ENCODE measurements at regions not wholly inside any gene's neighbourhood (a gene's known extent, or its start where the extent isn't known, plus 50 kb on each side); places are given as distances from the start of the nearest gene placed in this dataset.
"Not testable (repeated sequence)": the region's sequence is repeated elsewhere in the genome, so short reads cannot be mapped to it uniquely, and the experiment has no call there.

- no peak for DNase-seq
These were observed 139.4 kb upstream of the HCCS start for GRCh38 chrX:10971759-10972158.

- no peak for DNase-seq
These were observed 138.4 kb upstream of the HCCS start for GRCh38 chrX:10972706-10973105.

- DNase-seq, result no peak
These were observed 136.2 kb upstream of the HCCS start for GRCh38 chrX:10974920-10975319.

DNA sequence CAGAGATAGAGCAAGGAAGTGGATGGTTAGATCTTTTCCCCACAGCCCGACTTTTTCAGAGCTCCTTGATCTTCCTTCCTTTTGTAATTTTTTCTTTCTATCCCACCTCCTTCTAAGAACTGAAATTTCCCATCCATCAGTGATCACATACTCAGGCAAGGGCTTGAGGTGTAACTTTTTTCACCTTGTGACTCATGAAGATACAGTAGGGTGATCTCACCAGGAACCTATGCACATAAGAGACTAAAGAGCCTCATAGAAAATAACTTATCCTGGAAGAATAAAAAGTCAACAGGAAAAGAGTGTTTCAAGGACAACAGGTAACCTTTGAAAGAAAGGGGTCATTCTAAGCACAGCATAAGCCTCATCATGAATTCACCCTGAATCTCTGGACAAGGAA lies 131.2 kb upstream of the HCCS start:
- DNase-seq, result no peak

- no peak for DNase-seq
These were observed 129.6 kb upstream of the HCCS start for GRCh38 chrX:10981506-10981905.

DNA sequence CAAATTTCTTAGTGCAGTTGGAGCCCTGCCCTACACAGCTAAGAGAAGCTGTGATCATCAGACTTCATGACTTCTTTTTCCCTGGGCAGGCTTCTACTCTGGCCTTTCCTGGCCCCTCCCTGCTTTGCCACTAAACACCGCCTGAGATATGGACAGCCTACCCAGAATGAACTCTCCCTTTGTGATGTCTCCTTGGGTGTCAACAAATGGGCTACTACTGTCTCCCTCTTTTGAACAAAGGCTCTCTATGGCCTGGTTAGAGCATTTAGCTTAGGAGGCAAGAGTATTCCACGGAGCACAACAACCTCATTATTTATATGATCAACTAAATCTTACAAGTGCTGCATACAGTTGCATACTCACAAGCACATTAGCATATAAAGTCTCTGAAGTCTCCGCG lies 127.6 kb upstream of the HCCS start:
- DNase-seq, result no peak

DNA sequence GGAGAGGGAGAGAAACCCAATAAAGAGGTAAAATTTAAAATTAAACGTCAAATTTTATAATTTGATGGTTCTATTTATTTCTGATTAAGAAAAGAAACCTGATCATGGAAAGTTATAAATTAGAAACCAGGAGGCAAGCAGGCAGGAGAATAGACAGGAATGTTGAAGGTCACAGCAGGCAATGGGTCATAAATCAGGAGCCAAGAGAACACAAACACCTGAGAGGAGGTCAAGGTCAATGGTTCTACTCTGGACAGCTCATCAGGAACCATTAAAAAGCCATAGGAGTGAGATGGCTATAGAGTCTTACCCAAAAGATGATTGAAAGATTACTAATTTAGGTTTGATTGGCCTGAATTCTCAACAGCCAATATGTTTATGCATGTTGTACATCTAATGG lies 126.9 kb upstream of the HCCS start:
- DNase-seq, result no peak

DNA sequence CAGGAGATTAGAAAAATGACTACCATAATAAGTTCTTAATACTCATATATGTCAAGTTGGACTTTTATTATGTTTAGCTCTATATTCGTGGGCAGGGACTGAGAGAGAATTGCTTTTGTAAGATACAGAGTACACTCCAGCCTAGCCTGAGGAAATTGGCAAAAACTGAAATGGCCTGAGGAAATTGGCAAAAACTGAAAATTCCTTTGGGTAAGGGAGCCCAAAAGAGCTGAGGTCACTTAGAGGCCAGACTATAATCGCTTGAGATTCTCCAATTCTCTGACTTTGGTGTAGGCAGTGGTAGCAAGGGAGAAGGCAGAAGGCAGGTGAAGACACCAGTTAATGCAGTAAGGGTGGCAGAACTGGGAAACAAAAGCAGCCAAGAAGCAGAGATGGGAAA lies 124.5 kb upstream of the HCCS start:
- no peak for DNase-seq

DNA sequence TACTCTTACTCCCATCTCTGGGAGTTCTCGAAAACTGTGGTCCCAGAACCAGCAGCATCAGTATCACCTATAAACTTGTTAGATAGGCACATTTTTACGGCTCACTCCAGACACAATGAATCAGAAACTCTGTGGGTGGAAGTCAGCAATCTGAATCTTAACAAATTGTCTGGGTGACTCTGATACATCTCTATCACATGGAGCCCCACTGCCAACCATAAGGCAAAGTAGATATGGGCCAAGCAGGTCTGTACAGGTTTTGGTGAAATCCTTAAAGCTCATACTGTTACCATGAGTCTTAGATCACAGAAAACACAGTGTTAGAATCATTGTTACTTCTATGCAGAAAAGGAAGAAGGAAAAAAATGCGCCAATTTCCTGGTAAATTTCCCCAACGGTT lies 122.5 kb upstream of the HCCS start:
- DNase-seq, result no peak

DNA sequence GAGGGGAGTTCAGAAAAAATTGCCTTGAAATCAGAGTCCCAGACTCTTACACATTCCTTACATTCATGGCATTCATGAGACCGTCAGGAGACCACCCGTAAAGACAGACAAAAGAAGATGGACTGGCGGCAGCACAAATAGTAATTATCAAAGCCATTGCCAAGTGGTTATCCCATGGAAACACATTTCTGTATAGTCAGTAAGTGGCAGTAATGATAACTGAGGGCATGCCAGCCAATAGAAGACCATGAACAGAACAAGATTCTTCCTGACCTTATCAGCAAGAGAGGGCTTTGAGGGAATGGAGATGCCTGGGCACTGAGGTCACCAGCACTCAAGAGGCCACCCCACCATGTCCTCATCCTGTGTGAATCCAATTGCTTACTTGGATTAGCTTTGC lies 121.7 kb upstream of the HCCS start:
- DNase-seq, result no peak

GRCh38 chrX:10990418-10990817 lies 120.7 kb upstream of the HCCS start:
- no peak for DNase-seq

DNA sequence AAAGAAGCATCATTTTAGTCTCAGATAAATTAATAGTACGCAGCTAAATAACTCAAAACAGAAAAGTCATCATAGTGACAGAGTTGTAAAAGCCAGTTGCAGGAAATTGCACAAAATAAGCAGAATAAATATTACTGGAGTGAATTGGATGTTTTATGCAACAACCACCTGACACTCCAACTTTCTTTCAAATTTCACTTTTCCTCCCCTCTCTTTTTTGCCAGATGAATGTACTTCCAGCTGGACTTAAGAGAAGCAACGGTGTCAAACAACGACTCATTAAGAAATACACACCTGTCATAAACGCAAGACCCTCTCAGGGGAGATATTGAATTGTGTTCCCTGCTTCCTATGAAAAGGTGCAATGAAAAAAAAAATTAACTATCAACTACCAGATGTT lies 120.2 kb upstream of the HCCS start:
- DNase-seq, result no peak

DNA sequence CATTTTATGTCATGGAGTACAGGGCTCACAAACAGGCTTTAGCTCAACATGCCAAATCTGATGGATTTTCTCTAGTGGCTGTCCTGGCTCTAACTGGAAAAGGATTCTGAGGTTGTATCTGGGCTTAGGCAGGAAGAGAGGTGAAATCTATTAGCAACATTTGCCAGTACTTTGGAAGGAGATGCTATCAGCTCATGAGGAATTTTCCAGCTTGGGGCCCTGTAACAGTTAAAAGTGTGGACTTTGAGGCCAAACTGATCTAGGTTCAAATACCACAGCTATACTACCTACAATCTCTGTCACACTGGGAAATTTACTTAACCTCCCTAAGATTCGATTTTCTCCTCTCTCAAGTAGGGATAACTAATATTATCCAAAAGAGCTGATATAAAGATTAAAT lies 119.0 kb upstream of the HCCS start:
- no peak for DNase-seq

DNA sequence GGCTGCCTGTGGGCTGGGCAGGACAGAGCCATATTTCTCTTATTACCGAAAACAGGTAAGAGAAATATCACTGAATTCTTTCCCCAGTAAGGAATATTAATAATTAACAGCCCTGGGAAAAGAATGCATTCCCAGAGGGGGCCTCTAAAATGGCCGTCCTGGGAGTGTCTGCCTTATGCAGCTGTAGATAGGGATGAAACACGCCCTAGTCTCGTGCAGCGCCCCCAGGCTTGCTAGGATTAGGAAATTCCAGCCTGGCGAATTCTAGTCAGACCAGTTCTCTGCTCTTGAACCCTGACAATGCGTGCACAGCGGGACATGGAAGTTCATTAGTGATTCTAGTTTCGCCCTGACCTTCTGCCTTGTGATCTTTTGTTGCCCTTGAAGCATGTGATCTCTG lies 104.1 kb upstream of the HCCS start:
- DNase-seq, result not testable (repeated sequence)

- DNase-seq, result no peak
These were observed 100.7 kb upstream of the HCCS start for GRCh38 chrX:11010476-11010875.

- peak in 1 of 2 donors; percentile 1 for DNase-seq
These were observed 94.4 kb upstream of the HCCS start for GRCh38 chrX:11016728-11017127.

DNA sequence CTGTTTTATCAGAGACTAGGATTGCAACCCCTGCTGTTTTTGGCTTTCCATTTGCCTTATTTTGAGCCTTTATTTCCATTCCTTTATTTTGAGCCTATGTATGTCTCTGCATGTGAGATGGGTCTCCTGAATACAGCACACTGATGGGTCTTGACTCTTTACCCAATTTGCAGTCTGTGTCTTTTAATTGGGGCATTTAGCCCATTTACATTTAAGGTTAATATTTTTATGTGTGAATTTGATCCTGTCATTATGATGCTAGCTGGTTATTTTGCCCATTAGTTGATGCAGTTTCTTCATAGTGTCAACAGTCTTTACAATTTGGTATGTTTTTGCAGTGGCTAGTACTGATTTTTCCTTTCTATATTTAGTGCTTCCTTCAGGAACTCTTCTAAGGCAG lies 88.5 kb upstream of the HCCS start:
- DNase-seq, result not testable (repeated sequence)

DNA sequence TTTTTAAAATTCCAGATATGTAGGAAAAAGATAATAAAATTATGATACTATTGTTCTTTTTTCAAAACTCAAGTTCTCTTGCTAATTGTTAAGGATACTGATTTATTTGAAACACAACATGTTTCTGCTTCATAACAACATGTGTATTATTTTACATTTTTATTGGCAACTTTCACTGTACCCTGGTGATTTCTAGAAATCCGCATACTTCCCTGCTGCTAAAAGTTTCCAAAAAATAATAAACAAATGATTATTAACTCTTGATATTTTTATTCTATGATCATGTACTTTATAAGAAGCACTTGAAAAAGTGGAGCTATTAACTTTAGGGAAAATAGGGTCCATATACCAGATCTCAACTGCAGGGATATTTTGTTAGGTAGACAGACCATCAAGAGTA lies 71.2 kb upstream of the HCCS start:
- no peak for DNase-seq

GRCh38 chrX:11040405-11040804 lies 70.7 kb upstream of the HCCS start:
- DNase-seq, result no peak

- no peak for DNase-seq
These were observed 70.1 kb upstream of the HCCS start for GRCh38 chrX:11040996-11041395.

- DNase-seq, result no peak
These were observed 61.1 kb upstream of the HCCS start for GRCh38 chrX:11050013-11050412.

DNA sequence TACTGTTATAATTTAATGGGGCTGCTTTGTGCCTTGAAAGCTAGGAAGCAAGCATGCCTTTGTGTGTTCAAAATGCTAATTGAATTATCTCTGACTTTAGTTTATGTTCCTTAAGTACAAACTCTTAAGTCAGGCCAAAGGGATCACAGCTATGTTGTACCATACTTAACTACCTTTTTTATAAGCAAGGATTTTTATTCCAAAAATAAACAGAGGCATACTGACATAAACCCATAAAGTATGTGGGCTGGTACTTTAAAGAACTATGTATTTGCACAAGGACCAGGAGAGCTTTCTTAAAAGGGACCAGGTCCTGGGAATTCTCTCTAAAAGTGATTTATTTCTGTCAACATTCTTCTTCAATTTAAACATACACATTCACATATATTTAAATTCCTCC lies 57.8 kb upstream of the HCCS start:
- DNase-seq, result no peak

- DNase-seq, result no peak
These were observed 54.6 kb upstream of the HCCS start for GRCh38 chrX:11056322-11057176.

DNA sequence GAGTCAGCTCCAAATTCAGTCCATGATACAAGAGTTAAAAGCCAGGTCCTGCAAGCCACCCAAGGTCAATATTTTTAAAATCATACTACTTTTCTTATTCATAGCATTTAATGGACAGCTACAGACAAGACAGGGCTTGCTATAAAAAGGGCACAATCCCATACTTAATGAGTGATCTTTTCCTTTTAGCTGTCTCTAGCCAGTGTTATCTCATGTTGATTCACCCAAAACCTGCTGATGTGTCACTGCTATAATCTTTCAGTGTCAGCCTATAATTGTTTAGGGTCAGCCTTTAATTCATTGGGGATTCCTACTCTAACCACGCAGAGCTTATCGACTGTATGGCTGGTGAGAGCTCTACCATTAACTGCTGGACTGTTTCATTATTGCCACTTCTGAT lies 51.2 kb upstream of the HCCS start:
- DNase-seq, result no peak
